ENCODE measurements at regions not wholly inside any gene's neighbourhood (a gene's known extent, or its start where the extent isn't known, plus 50 kb on each side); places are given as distances from the start of the nearest gene placed in this dataset.
A peak's percentile ranks its signal among the peaks of the same experiment; 100 is the strongest.

DNA sequence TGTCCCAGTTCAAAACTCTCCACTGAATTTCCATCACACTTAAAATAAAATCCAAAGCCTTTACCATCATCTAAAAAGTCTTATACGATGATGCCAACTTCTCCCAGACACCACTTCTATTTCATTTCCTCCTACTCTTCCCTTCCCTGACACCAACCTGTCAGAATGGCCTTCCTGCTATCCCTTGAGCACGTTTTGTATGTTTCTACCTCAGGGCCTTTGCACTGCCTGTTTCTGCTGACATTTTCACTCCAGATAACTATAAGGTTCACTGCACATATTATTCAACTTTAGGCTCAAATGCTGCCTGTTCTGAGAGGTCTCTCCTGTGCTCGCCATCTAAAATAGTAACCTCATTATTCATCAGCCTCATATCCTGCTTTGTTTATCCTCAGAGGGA is 269.6 kb downstream of the HTR7 start:
- no peak overlapping the region for H3K4me3 ChIP-seq
- H3K27me3 ChIP-seq: no peaks in the 10 kb centered on the region

DNA sequence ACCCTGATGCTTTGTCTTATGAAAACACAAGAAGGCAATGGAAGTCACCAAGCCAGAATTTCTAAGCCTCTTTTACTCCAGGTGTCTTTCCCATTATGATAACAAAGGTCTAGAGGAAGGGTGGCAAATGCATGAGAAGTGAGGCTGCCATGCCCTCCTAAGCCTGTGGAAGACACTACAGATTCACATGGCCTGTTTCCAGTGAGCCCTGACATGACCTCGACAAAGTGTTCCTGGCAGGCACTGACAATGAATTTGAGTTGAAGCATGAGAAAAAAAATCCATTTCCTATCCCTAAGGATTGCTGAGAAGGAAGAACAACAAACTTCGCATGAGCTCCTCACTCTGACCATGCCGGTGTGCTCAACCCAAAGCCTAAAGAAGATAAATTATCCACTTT is 268.0 kb downstream of the HTR7 start:
- intact Hi-C loops (cut with DNase I): loop anchor here (5.0 kb wide), 1 partner anchor 798 kb away; no protein-coding TSS in a partner anchor
- H3K4me3 ChIP-seq: no peak overlapping the region
- H3K27ac ChIP-seq: no peak overlapping the region
- peaks cover 3 to 9% of the 10 kb centered on the region in 2 donors for H3K4me1 ChIP-seq
- H3K27me3 ChIP-seq: no peaks in the 10 kb centered on the region
- H3K36me3 ChIP-seq: no peaks in the 10 kb centered on the region
- DNase-seq (ENCODE audit: low spot score in 2 of 2): no peak
- TF ChIP-seq, protein P1, sequence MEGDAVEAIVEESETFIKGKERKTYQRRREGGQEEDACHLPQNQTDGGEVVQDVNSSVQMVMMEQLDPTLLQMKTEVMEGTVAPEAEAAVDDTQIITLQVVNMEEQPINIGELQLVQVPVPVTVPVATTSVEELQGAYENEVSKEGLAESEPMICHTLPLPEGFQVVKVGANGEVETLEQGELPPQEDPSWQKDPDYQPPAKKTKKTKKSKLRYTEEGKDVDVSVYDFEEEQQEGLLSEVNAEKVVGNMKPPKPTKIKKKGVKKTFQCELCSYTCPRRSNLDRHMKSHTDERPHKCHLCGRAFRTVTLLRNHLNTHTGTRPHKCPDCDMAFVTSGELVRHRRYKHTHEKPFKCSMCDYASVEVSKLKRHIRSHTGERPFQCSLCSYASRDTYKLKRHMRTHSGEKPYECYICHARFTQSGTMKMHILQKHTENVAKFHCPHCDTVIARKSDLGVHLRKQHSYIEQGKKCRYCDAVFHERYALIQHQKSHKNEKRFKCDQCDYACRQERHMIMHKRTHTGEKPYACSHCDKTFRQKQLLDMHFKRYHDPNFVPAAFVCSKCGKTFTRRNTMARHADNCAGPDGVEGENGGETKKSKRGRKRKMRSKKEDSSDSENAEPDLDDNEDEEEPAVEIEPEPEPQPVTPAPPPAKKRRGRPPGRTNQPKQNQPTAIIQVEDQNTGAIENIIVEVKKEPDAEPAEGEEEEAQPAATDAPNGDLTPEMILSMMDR (IDR thresholded peaks at IDR 0.05): no peak
- no peaks in the 10 kb centered on the region for H3K9me3 ChIP-seq

More for the DNA sequence above, 269.6 kb downstream of the HTR7 start:
- intact Hi-C loops (cut with DNase I): no loop called here
- TF ChIP-seq, protein P1 (IDR thresholded peaks at IDR 0.05): no peak
- Histone ChIP-seq H3K4me1 (peaks cover 3 to 9% of the 10 kb centered on the region in 2 donors), H3K9me3 (no peaks in the 10 kb centered on the region), H3K36me3 (no peaks in the 10 kb centered on the region), H3K27ac (no peak overlapping the region)
- no peak for DNase-seq (ENCODE audit: low spot score in 2 of 2)

DNA sequence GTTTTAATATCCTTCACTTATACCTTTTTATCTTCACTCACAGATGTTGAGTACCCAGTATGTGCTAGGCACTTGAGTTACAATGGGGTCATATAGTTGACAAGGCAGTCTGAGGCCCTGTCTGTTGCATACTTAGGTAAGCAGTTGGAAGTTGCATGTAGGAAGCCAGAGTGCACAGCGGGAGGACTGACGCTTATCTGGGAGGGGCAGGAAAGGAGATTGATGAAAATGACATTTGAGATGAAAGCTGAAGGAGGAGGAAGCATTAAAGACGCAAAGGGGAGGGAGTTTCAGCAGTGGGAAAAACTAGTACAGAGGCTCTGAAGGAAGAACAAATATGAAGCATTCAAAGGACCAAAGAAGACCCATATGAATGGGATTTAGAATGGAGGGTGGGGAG is 266.2 kb downstream of the HTR7 start:
- intact Hi-C loops (cut with DNase I): loop anchor here (2.0 to 5.0 kb wide), 2 partner anchors 637 to 799 kb away; no protein-coding TSS in a partner anchor
- Histone ChIP-seq H3K9me3 (no peaks in the 10 kb centered on the region), H3K27me3 (no peaks in the 10 kb centered on the region), H3K4me1 (peaks cover 3 to 9% of the 10 kb centered on the region in 2 donors), H3K27ac (no peak overlapping the region), H3K36me3 (no peaks in the 10 kb centered on the region), H3K4me3 (no peak overlapping the region)
- no peak for DNase-seq (ENCODE audit: low spot score in 2 of 2)
- TF ChIP-seq, protein P1 (IDR thresholded peaks at IDR 0.05): no peak

DNA sequence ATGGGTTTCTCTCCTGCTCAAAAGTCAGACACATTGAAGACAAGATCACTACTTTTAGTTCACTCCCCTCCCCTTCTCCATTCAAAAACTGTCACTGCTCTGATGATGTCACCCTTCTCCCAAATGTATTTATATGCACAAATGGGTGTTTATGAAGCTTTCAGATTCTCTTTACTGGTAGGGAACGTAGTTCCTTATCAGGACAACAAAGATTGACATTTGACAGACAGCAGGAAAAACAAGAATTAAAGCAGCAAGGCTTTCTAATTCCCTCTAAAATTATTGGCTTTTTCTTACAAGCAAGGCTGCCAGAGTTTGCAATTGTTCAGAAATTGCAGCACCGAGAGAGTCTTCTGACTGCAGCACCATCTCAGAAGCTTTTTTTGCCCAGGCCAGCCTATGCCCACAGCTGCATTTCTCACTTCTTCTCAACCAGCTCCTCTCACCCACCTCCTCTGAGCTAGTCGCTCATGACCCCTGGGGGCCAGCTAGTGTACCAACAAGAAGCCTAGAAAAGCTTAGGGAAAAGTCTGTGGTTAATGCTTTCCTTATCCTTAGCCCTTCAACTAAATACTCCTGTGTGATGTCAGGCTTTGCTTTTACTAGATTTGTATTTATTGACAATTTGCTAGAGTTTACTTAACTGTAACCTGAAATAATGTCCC is 265.1 kb downstream of the HTR7 start:
- H3K4me1 ChIP-seq: peaks cover 3 to 9% of the 10 kb centered on the region in 2 donors
- H3K4me3 ChIP-seq: no peak overlapping the region
- H3K36me3 ChIP-seq: no peaks in the 10 kb centered on the region
- intact Hi-C loops (cut with DNase I): loop anchor here (2.0 to 5.0 kb wide), 2 partner anchors 638 to 800 kb away; no protein-coding TSS in a partner anchor
- no peaks in the 10 kb centered on the region for H3K27me3 ChIP-seq
- no peaks in the 10 kb centered on the region for H3K9me3 ChIP-seq
- peak overlapping the region in 1 of 2 donors; percentile 50 for H3K27ac ChIP-seq
- DNase-seq (ENCODE audit: low spot score in 2 of 2): peak in 1 of 2 donors; percentile 74
- TF ChIP-seq, protein P1 (IDR thresholded peaks at IDR 0.05): peak; percentile 53 to 69 (median 55)

- intact Hi-C loops (cut with DNase I): no loop called here
These were observed 259.3 kb downstream of the HTR7 start for GRCh38 chr10:90598513-90598912.

More at GRCh38 chr10:90598513-90598912, 259.3 kb downstream of the HTR7 start:
- Histone ChIP-seq H3K9me3 (no peaks in the 10 kb centered on the region), H3K4me1 (no peaks in the 10 kb centered on the region), H3K4me3 (no peak overlapping the region), H3K27me3 (no peaks in the 10 kb centered on the region), H3K36me3 (no peaks in the 10 kb centered on the region), H3K27ac (no peak overlapping the region)
- DNase-seq (ENCODE audit: low spot score in 2 of 2): no peak
- TF ChIP-seq, protein P1 (IDR thresholded peaks at IDR 0.05): no peak
